B cell (primary cell): ENCODE measurements at regions not wholly inside any gene's neighbourhood (a gene's known extent, or its start where the extent isn't known, plus 50 kb on each side); places are given as distances from the start of the nearest gene placed in this dataset.

Experiments
- ATAC-seq: fragments of 200-7000 bp; cut with Tn5 transposase; one replicate; pipeline ENCODE4 v1.10.0; 2021; ENCODE audit warnings: low read depth, mild to moderate bottlenecking, moderate number of reproducible peaks, moderate library complexity
- CTCF ChIA-PET: fragments of 350-600 bp; sonication (Branson Sonifier 250); formaldehyde crosslinking; loops from one replicate; lab custom pipeline; 2021; ENCODE audit warnings: antibody characterized with exemption, inconsistent platforms; lab: Charles Lee
- POLR2A ChIA-PET: fragments of 350-600 bp; sonication (Branson Sonifier 250); formaldehyde crosslinking; loops from one replicate; lab custom pipeline; 2021; ENCODE audit warnings: antibody characterized with exemption; lab: Charles Lee
- DNase-seq: peaks from one replicate; pipeline ENCODE4 v3.0.0; 2013
- H2AFZ ChIP-seq: 2 replicates; pipeline ENCODE4 v1.6.1; 2012; ENCODE audit warnings: mild to moderate bottlenecking, low read depth, low read length; ENCODE audit not compliant: insufficient read depth, poor library complexity, severe bottlenecking
- H3K27ac ChIP-seq, 2 donors: 1 replicate in 1 of 2; 2 replicates in 1 of 2; pipeline ENCODE4 v1.5.1; 2012 to 2013; ENCODE audit warnings: low read length in 2 of 2, mild to moderate bottlenecking in 2 of 2, moderate library complexity in 1 of 2
- H3K27me3 ChIP-seq, 4 experiments: fragments of 200-600 bp in 1 of 4; sonication (generic) in 1 of 4; replicated peaks in 1 of 4; 1 replicate in 2 of 4; 2 replicates in 2 of 4; pipeline versions ENCODE4 v1.6.1 to v1.7.0; 2013 to 2016; ENCODE audit warnings: low read length in 3 of 4, mild to moderate bottlenecking in 2 of 4, mixed read lengths in 1 of 4, moderate library complexity in 1 of 4; ENCODE audit not compliant: insufficient read depth in 4 of 4, control insufficient read depth in 3 of 4; ENCODE audit errors: control extremely low read depth in 1 of 4
- H3K36me3 ChIP-seq, 2 experiments: replicated peaks in 1 of 2; 1 replicate in 1 of 2; 2 replicates in 1 of 2; pipeline versions ENCODE4 v1.6.1 to v1.7.1; 2013; ENCODE audit warnings: low read length in 1 of 2; ENCODE audit not compliant: insufficient read depth in 2 of 2, control insufficient read depth in 1 of 2; ENCODE audit errors: control extremely low read depth in 1 of 2, extremely low read depth in 1 of 2
- H3K4me1 ChIP-seq, 2 donors: fragments of 200-600 bp in 1 of 2; sonication (generic) in 1 of 2; 1 replicate in 1 of 2; 2 replicates in 1 of 2; pipeline versions ENCODE4 v1.5.1 to v1.6.1; 2013 to 2017; ENCODE audit warnings: low read length in 2 of 2; ENCODE audit not compliant: control insufficient read depth in 2 of 2, insufficient read depth in 2 of 2
- H3K4me2 ChIP-seq: replicated peaks from 2 replicates; pipeline ENCODE3; 2012; ENCODE audit warnings: mild to moderate bottlenecking, low read depth, low read length; ENCODE audit not compliant: poor library complexity, severe bottlenecking
- H3K4me3 ChIP-seq, 5 experiments: fragments of 200-600 bp in 1 of 5; sonication (generic) in 1 of 5; 1 replicate in 3 of 5; 2 replicates in 2 of 5; pipeline versions ENCODE4 v1.5.1 to v1.7.0; 2011 to 2016; ENCODE audit warnings: low read length in 4 of 5, mild to moderate bottlenecking in 4 of 5, low read depth in 2 of 5, control low read depth in 1 of 5, moderate library complexity in 1 of 5; ENCODE audit not compliant: insufficient read depth in 1 of 5; ENCODE audit errors: control extremely low read depth in 1 of 5, extremely low read depth in 1 of 5
- H3K79me2 ChIP-seq: fragments of 200-600 bp; sonication (generic); one replicate; pipeline ENCODE4 v1.6.0; 2016; ENCODE audit warnings: low read length; ENCODE audit not compliant: control insufficient read depth, insufficient read depth
- H3K9ac ChIP-seq: fragments of 200-600 bp; sonication (generic); 2 replicates; pipeline ENCODE4 v1.6.1; 2017; ENCODE audit warnings: mild to moderate bottlenecking, low read length, moderate library complexity
- H3K9me3 ChIP-seq, 3 donors: one replicate each; pipeline versions ENCODE4 v1.6.1 to v1.7.1; 2013; ENCODE audit warnings: low read length in 2 of 3; ENCODE audit not compliant: control insufficient read depth in 2 of 3, insufficient read depth in 1 of 3; ENCODE audit errors: control extremely low read depth in 1 of 3
- H4K20me1 ChIP-seq: 2 replicates; pipeline ENCODE4 v1.6.0; 2012; ENCODE audit warnings: mild to moderate bottlenecking, low read length; ENCODE audit not compliant: insufficient read depth, control insufficient read depth, poor library complexity, severe bottlenecking
- H3K27ac Mint-ChIP-seq: one replicate; pipeline ENCODE4 v1.8.0; 2021; ENCODE audit warnings: mixed read lengths
- H3K27me3 Mint-ChIP-seq: one replicate; pipeline ENCODE4 v1.8.0; 2021; ENCODE audit warnings: mixed read lengths
- H3K4me1 Mint-ChIP-seq: one replicate; pipeline ENCODE4 v1.8.0; 2021; ENCODE audit warnings: mixed read lengths
- H3K4me3 Mint-ChIP-seq: one replicate; pipeline ENCODE4 v1.8.0; 2021; ENCODE audit warnings: mixed read lengths
- H3K9me3 Mint-ChIP-seq: one replicate; pipeline ENCODE4 v1.8.0; 2022; ENCODE audit warnings: mixed read lengths; ENCODE audit not compliant: insufficient read depth
- CTCF ChIP-seq: fragments of 200-600 bp; IDR thresholded peaks from one replicate; pipeline ENCODE4 v1.8.0; 2022; ENCODE audit warnings: antibody characterized with exemption, mild to moderate bottlenecking
- EZH2 ChIP-seq: IDR thresholded peaks from 2 replicates; pipeline ENCODE4 v1.6.1; 2012; ENCODE audit warnings: borderline replicate concordance, low read depth, mild to moderate bottlenecking, moderate library complexity, low read length; ENCODE audit not compliant: insufficient read depth, poor library complexity, severe bottlenecking
- WGBS: methylation state at CpG from one replicate; pipeline ENCODE4 v1.1.5; 2013; ENCODE audit warnings: missing lambda C conversion rate; ENCODE audit not compliant: insufficient coverage; 5-methylcytosine and 5-hydroxymethylcytosine counted together
- intact Hi-C: fragments of 100-400 bp; cut with micrococcal nuclease; formaldehyde crosslinking; loops from one replicate; pipeline ENCODE4 v1.10.0; 2022

GRCh38 chr2:184346338-184346862 lies 251.9 kb upstream of the ZNF804A start:
- no peaks in the 10 kb centered on the region for H3K9me3 ChIP-seq
- WGBS, result no CpG with 5 or more reads among the region's 2 CpGs
- H3K4me3 Mint-ChIP-seq, result no peak overlapping the region
- no peak for TF ChIP-seq CTCF
- TF ChIP-seq EZH2, result no peak
- H3K27me3 ChIP-seq, result no peaks in the 10 kb centered on the region
- H3K36me3 ChIP-seq, result no peaks in the 10 kb centered on the region
- ATAC-seq (no peak), DNase-seq (no peak)
- no peak overlapping the region for H3K27ac Mint-ChIP-seq
- H3K4me3 ChIP-seq, result no peak overlapping the region
- POLR2A ChIA-PET, result no interaction called here
- H3K4me2 ChIP-seq, result no peak overlapping the region
- intact Hi-C loops, result no loop called here
- no peaks in the 10 kb centered on the region for H3K27me3 Mint-ChIP-seq
- no peaks in the 10 kb centered on the region for H3K79me2 ChIP-seq
- H4K20me1 ChIP-seq, result no peaks in the 10 kb centered on the region
- peaks cover 4% of the 10 kb centered on the region for H3K9me3 Mint-ChIP-seq
- H3K4me1 Mint-ChIP-seq, result peaks cover 6% of the 10 kb centered on the region
- H3K27ac ChIP-seq, result no peak overlapping the region
- no peak overlapping the region for H3K9ac ChIP-seq
- CTCF ChIA-PET, result no interaction called here
- no peaks in the 10 kb centered on the region for H3K4me1 ChIP-seq
- no peak overlapping the region for H2AFZ ChIP-seq

GRCh38 chr2:184351126-184351525 lies 247.2 kb upstream of the ZNF804A start:
- TF ChIP-seq CTCF (no peak), EZH2 (no peak)
- POLR2A ChIA-PET, result no interaction called here
- peaks cover 7% of the 10 kb centered on the region for H3K4me1 Mint-ChIP-seq
- ATAC-seq (no peak), DNase-seq (no peak)
- Histone ChIP-seq H3K27ac (no peak overlapping the region), H3K4me3 (no peak overlapping the region), H3K36me3 (no peaks in the 10 kb centered on the region), H2AFZ (no peak overlapping the region), H3K79me2 (no peaks in the 10 kb centered on the region), H3K9ac (no peak overlapping the region), H3K4me1 (no peaks in the 10 kb centered on the region), H3K4me2 (no peak overlapping the region), H3K9me3 (no peaks in the 10 kb centered on the region), H3K27me3 (no peaks in the 10 kb centered on the region), H4K20me1 (no peaks in the 10 kb centered on the region)
- peaks cover 2% of the 10 kb centered on the region for H3K9me3 Mint-ChIP-seq
- intact Hi-C loops, result no loop called here
- CTCF ChIA-PET, result no interaction called here
- peak overlapping the region; percentile 47 for H3K27ac Mint-ChIP-seq
- H3K4me3 Mint-ChIP-seq, result peak overlapping the region; percentile 1
- WGBS, result no CpG with 5 or more reads among the region's 1 CpG
- H3K27me3 Mint-ChIP-seq, result no peaks in the 10 kb centered on the region
